Stimulated activated CD8-positive, alpha-beta memory T cell treated with anti-CD3 and anti-CD28 coated beads, Interleukin-15, amount 100 ng/mL, for 4 hours (primary cell): ENCODE measurements at regions not wholly inside any gene's neighbourhood (a gene's known extent, or its start where the extent isn't known, plus 50 kb on each side); places are given as distances from the start of the nearest gene placed in this dataset.

ENCODE experiments used
- DNase-seq, 2 donors: peaks; one replicate each; pipeline ENCODE4 v3.0.0-alpha.2; 2020; ENCODE audit warnings: low read depth in 2 of 2

DNA sequence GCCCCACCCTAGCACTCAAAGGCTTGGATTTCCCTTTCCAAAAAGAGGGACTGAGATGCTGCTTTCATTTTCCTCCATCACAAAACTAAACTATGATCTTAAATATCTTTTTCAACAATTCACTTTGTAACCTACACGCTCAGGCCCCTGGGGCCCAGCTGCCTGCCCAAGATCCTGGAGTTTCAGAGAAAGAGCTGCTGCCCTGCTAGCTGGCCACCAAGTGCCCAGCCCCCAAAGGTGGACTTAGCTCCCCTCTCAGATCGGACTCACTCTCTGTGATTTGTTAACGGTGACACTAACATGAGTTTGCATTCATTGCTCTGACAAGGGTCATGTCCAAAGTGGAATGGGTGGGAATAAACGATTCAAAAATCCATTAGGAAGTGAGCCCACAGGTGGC is 119.6 kb upstream of the SMAD3 start:
- DNase-seq = no peak

DNA sequence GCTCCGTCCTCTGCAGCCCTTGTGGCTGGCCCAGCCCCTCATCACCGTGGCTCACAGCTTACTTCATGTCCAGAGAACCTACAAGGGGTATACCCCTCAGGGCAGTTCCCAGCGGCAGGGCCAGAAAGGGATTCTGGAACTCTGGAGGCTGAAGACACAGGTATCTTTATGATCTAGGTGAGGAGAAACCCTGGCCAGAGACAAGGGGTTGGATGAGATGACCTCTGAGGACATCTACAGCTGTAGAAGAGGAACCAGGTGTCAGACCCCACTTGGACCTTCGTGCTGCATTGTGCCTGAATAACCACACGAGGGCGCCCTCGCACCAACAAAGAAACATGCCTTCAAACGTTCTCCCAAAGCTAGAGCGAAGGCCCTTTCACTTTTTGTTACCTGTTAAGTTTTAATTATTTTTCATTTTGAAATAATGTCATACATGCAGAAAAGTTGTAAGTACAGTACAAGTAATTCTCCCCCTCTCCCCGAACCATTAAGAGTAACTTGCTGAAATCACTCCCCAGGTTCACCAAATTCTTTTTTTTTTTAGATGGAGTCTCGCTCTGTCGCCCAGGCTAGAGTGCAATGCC is 118.7 kb upstream of the SMAD3 start:
- peak; percentile 31 to 34 for DNase-seq

DNA sequence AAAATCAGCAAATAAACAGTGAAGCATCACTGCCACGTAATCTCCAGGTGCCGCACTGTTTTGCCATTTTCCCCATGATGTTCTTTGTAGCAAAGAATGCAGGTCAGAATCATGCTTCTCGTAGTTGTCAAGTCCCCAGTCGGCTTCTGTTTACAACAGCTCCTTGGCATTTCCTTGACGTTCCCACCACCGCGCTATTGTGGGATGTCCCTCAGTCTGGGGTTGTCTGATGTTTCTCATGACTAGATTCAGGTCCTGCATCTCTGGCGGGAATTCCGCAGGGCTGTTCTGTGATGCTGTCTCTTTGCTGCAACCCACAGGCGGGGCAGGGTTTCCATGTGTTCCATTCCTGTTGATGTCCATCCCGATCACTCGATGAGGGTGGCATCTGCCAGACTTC is 117.9 kb upstream of the SMAD3 start:
- no peak for DNase-seq

DNA sequence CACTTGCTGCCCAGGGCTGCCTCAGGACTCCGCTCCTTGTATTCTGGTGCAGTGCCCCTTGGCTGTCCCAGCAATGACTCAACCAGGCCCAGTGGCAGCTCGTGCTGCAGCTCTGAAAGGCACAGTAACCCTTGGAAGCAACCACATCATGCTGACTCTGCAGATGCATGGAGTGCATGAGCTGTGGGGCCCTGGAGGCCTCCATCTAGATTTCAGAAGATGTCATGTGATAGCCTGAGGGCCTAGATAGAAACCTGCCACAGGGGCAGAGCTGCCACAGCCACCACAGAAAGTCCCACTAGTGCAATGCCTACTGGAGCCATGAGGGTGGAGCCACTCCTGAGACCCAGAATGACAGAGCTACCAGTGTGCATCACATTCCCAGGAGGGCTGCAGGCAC is 117.1 kb upstream of the SMAD3 start:
- no peak for DNase-seq

DNA sequence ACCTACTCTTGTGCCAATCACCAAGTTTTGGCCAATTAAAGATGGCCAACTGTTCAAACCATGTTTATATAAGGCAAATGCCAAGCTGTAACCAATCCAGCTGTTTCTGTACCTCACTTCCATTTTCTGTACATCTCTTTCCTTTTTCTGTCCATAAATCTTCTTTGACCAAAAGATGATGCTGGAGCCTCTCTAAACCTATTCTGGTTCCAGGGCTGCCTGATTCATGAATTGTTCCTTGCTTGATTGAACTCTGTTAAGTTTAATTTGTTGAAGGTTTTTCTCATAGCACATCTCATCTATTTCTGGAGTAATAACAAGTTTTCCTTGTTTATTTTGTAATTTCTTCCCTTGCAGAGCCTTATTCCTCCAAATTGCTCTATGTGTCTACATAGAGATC is 115.3 kb upstream of the SMAD3 start:
- DNase-seq = no peak

- no peak for DNase-seq
Observed at GRCh38 chr15:66951531-66952320, 113.7 kb upstream of the SMAD3 start.

- no peak for DNase-seq
Observed at GRCh38 chr15:66952756-66953522, 112.5 kb upstream of the SMAD3 start.

DNA sequence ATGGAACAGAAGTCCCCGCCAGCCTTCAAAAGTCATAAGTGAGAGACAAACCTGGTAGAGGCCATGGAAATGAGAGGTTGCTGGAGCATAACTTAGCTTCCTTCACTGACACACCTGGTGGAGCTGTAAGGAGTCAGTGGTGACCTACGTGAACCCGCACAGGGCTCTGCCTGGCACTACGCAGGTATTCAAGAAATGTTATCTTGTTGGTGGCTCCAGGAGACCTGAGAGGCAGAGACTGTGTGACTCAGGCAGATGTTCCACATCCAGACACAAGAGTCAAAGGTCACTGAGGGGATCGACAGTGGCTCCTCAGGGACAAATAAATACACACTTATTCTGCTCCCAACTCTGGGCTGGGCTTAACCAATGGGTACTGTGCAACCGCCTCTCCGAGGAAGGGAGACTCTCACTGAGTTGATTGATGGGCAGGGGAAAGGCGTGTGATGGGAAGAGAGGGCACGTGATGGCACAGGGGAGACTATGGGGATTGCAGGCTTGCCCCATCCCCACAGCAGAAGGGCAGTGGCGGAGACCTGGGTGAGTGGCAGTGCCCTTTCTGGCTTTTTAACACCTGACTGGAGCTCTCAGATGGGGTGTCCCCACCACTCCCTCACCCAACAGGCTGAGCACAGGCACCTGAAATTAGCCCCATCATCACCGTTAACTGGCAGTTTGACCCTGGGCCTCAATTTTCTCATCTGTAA is 111.7 kb upstream of the SMAD3 start:
- DNase-seq = no peak

GRCh38 chr15:66954601-66955000 is 110.8 kb upstream of the SMAD3 start:
- DNase-seq = no peak

DNA sequence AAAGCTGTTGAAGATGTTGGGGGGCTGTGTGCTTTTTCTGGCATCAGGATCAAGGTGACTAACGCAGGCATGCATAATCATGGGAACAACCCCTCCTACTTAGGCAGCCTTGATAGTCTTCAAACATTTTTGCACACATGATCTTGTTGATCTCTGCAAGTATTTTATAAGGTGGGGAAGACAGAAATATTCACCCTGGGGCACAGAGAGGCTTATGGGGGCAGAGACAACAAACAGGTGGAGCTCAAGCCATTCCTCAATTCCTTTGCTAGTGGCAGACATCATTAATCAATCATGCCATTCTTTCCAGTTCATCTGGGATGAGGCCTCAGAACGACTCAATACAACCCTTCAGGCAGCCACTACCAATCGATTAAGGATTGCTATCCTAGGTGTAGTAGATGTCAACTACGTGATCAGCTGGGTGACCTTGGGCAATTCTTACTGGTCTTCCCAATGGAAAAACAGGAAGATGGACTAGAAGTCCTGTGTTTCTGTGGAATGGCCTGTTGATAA is 110.3 kb upstream of the SMAD3 start:
- DNase-seq = no peak

DNA sequence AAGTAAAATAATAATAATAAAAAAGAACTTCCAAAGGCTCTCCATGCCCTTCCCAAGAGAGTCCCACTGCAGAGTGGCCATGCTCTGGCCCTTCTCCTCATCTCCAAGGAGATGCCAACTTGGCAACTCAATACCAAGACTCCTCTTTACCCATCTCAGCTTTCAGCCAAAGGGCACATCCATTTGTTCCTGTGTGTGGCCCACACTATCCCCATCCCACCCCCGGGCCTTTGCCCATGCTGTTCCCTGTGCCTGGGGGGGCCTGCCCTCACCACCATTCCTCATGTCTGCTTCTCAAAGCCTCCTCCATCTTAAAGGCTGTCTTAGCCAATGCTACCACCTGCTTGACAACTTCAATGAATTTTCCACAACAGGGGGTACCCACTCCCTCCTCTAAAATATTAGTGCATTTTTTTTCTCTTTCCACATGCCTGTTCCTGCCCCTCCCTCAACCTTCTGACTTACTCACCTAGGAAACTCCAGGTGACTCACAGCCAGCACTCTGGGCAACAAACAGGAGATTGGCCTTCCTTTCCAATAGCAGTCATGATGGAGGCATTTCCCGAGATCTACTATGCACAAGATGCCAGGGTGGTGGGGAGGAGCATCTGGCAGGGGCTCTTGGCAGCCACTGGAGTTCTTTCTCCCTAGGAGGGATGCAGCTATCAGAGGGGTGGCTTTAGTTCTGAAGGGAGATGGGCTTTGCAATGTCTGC is 109.4 kb upstream of the SMAD3 start:
- no peak for DNase-seq

- no peak for DNase-seq
Observed at GRCh38 chr15:66956672-66957430, 108.6 kb upstream of the SMAD3 start.

GRCh38 chr15:66957431-66957720 is 108.0 kb upstream of the SMAD3 start:
- no peak for DNase-seq

DNA sequence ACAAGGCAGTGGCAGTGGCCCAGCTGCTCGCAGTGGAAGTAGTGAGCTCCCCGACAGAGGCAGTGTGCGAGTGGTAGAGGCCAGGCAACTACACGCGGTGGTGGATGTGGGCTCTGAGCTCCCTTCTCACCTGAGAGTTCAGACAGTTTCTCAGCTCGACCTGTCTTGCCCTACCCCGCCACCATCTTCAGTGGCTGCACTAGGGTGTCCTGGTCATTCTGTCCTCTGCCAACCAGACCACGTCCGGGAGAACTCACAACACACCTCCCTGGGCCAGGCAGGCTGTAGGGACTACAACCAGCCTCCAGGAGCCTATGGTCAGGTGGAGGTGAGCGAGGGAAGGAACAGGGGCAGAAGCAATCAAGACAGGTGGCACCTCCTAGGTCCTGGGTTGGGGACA is 106.3 kb upstream of the SMAD3 start:
- no peak for DNase-seq

- DNase-seq = no peak
Observed at GRCh38 chr15:66959875-66960274, 105.5 kb upstream of the SMAD3 start.

GRCh38 chr15:66960519-66960918 is 104.9 kb upstream of the SMAD3 start:
- no peak for DNase-seq

DNA sequence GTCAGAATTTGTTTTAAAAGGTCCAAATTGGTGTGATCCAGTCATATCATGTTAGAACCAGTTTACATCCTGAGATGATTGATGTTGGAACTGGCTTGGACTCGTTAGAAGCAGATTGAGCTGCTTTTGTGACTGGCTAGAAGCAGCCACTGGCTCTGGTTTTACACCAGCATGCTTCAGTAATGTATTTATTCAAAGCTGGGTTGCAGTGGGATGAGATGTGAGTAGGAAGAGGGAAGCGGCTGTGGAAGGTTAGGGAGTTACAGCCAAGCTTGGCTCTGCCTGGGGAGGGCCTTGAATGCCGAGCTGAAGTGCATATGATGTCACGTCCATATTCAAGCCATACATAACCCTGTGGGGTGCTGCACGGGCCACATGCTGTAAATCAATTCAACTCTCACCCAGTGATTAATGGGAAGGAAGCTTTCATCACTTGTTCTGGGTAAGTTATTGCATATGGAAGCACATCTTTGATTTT is 104.0 kb upstream of the SMAD3 start:
- DNase-seq = no peak

DNA sequence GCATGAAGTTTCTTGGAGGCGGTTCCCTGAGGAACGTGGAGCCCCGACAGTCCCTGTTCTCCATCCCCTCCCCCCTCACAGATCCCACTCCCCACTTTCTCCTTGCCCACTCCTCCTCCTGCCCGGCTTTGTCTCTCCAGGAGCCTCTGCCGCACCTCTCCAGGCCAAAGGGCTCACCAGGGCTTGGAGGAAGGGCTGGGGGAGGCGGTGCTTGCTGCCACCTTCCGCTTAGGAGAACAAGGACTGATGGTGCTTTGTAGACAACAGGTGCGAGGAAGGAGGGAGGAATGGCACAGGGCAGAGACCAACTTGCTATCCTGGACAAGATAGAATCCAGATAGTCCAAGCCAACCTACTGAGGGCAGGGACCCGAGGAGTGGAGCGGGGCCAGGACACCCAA is 103.5 kb upstream of the SMAD3 start:
- no peak for DNase-seq

DNA sequence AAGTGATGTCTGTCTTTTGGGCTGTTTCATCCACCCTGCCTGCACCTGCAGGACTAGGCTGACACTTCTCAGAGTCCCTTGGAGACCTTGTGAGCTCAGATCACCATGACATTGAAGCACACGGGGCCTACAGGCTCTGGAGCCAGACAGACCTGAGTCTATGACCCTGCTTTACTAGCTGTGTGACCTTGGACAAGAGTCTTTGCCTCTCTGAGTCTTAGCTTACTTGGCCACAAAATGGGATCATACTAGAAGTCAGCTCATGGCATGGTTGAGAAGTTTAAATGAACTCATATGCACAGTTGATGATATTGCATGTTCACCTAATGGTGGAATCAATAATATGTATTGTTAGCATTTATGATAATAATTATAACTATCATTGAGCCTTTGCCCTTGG is 102.9 kb upstream of the SMAD3 start:
- DNase-seq = no peak

- DNase-seq = no peak
Observed at GRCh38 chr15:66963084-66963483, 102.3 kb upstream of the SMAD3 start.

- no peak for DNase-seq
Observed at GRCh38 chr15:66963710-66964109, 101.7 kb upstream of the SMAD3 start.
